SHP77 treated with DMSO at 0.1 percent for 48 hours (cell line): ENCODE measurements at regions not wholly inside any gene's neighbourhood (a gene's known extent, or its start where the extent isn't known, plus 50 kb on each side); places are given as distances from the start of the nearest gene placed in this dataset.

Experiments used
- DNase-seq: peaks from one replicate; lab custom pipeline; 2025; lab: John Stamatoyannopoulos, UW

GRCh38 chr4:108331905-108332632, 163.3 kb upstream of the LEF1 start:
- DNase-seq: no peak

GRCh38 chr4:108328383-108328732, 159.6 kb upstream of the LEF1 start:
- DNase-seq: no peak

GRCh38 chr4:108327642-108328382, 159.1 kb upstream of the LEF1 start:
- no peak for DNase-seq

DNA sequence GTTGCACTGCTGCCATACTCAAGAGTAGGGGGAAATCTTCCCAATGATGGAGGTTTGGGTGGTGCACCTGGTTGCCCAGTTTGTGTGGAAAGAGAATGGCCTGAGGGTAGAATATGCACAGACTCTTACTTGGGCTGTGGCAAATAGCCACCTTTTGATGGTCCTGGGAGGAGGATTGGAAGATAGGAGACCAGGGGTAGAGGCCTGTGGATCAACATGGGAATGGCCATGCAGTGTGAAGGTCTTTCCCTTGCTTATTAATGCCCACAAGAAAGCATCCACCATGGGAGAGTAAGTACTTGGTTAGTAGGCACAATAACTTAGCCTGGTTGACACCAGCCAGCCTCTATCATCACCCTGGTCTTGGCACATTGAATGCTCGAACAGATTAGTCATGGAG, 156.8 kb upstream of the LEF1 start:
- no peak for DNase-seq

DNA sequence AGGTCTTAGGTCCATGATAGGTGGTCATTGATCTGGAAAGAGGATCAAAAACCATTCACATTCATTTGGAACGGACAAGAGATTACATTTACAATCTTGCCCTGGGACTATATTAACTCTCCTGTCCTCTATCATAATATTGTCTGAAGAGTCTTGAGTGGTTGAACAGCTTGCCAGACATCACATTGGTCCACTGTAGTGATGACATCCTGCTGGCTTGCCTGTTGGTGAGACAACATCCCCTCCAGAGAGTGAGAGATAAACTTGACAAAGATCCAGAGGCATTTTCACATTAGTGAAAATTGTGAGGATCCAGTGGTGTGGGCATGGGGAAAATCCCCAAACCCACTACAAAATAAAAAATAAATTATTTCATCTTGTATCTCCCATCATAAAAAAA, 155.7 kb upstream of the LEF1 start:
- no peak for DNase-seq

DNA sequence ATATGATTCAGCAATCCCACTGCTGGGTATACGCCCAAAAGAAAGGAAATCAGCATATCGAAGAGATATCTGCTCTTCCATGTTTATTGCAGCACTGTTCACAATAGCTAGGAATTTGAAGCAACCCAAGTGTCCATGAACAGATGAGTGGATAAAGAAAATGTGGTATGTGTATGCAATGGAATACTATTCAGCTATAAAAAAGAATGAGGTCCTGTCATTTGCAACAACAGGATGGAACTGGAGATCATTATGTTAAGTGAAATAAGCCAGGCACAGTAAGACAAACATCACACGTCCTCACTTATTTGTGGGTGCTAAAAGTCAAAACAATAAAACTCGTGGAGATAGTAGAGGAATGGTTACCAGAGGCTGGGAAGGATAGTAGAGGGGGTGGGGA, 153.8 kb upstream of the LEF1 start:
- DNase-seq: no peak

DNA sequence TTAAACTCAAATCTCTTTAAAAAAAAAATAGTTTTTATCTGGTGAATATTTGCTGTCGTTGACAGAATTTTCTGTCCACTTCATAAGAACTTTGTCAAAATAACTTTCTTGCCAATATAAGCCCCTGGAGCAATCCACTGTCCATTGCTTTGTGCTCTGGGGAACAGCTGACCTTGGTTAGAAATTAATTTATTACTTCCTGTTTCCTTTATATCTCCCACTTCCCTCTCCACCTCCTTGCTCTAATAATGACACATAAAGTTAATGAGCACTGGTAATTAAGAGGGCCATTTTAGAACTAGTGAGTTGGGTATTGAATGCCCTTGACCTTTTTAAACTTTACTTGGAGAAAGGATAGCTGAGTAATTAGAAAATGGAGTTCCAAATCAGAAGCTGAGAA, 151.3 kb upstream of the LEF1 start:
- no peak for DNase-seq

- no peak for DNase-seq
Measured at GRCh38 chr4:108317377-108317776, 148.6 kb upstream of the LEF1 start.

DNA sequence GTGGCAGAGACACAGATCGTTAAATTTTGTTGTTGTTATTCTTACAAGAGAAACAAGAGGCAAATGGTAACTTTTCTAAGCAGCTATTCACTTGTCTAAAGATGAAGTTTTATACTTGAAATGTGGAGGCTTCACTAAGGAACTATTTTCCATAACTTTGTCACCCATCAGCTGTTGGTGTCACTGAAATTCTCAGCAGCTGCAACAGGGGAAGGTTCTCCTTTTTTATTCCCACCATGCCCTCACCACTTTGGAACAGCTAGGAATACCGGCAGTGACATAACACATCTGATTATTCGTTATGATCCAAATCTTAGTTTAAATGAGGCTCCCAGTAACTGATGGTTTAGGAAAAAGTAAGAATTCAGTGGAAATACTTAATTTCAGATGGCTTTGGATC, 147.0 kb upstream of the LEF1 start:
- DNase-seq: no peak

DNA sequence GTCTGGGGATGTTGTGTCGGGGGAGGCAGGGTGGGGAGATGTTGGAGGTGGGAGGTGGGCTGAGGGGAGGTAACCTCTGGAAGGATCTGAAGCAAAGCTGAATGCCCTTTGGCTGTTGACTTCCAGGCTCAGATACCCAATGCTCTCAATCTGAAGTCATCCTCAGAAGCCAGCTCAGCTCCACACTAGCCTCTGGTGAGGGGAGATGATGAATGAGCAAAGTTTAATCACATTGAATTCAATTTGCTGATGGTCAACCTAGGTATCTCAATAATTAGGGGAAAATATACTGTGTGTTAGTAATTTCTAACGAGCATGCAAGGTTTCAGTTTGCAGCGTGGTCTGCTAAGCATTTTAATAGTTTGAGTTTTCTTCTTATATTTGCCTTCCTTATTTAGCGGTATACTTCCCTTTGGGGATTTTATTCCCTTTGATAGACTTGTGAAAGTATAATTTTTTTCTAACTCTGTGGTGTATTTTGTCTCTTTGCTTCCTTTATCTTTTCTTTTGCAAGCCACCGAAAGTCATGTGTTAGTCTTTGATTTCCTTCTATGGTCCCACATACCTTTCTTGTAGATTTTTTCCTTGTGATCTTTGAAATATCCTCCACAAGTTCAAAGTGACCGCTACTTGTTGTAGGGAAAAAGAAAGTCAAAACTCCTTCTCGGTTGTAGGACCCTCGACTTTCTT, 146.3 kb upstream of the LEF1 start:
- DNase-seq: no peak

- no peak for DNase-seq
Measured at GRCh38 chr4:108313546-108314339, 145.0 kb upstream of the LEF1 start.

DNA sequence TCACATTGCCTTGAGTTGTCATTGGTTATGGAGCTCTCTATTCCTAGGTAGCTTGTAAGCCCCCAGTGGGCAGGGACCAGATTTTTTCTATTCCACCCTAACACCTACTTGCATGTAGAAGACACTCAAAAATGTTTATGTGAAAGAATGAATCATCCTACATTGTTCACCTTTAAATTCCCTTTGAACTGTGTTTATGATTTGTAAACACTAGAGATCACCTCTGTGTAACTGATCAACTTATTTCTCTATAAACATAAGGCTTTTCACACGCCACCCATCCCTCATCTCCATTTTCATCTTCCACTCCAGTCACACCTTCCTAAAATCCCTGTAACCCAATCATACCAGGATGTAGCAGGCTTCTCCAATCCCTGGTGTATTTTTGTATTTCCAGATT, 142.6 kb upstream of the LEF1 start:
- DNase-seq: no peak

DNA sequence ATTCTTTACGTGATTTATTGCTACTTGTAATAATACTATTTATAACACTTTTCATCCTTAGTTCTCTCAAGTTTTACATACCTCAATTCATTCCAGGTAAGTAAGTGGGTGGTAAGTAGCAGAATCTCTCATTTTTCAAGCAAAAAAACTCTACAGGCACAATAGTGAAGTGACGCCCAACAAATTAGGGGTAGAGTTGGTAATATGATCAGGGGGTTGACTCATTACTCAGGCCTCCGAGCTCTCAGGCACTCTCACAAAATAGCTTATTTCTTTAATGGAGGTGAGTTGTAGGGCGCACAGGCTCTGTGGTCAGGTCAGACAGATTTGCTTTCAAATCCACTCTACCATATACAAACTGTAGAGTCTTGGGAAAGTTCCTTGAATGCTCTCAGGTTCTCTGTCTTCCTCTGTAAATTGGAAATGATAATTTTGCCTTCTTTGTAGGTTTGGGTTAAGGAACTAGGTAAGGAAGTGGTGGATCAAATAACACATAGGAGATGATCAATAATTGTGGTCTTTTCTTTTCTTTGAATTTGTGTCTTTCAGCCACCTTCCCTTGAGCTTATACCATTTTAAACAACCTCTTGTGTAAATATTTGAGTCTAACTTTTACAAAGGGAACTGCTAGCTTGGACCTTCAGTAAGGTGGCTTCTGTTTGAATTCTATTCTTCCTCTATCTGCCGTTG, 134.9 kb upstream of the LEF1 start:
- DNase-seq: no peak

DNA sequence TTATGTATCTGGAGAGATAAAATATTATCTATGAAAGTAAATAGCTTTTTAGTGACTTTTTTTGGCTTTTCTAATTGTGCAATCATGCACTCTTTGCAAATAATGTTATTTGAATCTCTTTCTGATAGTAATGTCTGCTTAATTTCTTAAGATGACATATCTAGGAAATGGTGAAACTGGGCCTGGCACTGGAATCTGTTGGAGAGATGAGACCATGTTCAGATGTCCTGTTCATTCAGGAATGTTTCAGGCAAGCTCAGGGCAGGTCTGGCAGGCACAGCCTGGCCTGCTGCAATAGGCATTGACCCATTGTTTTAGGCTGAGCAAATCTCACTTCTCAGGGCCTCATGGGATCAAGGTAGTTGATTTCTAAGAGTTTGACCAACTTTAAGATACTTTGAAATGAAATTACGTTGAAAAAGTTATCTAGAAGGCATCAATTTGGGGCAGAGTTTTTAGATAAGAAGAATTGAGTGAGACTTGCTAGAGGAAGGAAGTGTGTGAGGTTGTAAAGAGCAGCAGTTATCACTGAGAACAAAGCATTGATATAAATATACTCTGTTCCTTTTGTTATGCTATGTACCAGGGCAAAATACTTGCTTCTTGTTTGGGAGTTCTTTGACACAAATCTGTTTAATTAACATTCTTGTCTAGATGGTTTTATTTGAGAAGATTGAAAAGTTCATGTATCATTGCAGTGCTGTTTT, 133.0 kb upstream of the LEF1 start:
- DNase-seq: no peak

- DNase-seq: no peak
Measured at GRCh38 chr4:108297605-108298004, 128.9 kb upstream of the LEF1 start.

- no peak for DNase-seq
Measured at GRCh38 chr4:108292229-108292628, 123.5 kb upstream of the LEF1 start.

DNA sequence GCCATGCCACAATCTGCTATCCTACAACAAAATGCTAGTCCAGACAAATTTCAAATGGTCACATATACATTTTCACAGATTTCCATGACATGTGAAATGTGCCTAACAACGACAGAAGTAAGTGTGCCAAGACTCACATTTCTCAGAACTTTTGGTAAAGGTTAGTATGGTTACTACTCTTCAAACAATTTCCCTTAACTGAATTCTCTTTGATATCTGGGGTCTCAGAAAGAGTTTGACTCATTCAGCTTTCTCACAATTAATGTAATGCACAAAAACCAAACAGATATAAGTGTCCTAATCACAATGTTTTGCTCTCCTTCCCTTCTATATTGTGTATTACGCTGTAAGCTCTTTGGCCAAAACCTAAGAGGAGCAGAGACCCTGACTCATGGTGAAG, 122.4 kb upstream of the LEF1 start:
- DNase-seq: no peak

GRCh38 chr4:108287834-108288413, 119.2 kb upstream of the LEF1 start:
- DNase-seq: no peak

- DNase-seq: no peak
Measured at GRCh38 chr4:108280072-108280471, 111.3 kb upstream of the LEF1 start.

DNA sequence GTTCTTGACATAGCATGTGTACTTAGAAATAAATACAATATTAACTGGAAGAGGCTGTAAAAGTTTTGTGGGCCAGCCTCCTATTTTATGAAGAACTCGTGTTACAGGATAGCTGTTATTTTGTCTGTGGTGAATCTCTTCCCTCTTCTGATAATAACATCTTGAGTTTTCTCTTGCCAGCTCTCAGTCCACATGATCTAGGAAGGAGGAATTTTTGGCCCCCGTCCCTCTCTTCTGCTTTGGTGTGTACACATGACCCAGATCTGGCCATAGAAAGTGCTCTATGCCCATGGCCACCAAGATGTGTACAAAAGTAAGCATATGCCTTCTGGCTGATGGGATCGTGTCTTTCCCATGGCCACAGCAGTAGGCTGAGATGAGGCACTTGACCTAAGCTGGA, 108.0 kb upstream of the LEF1 start:
- no peak for DNase-seq

- no peak for DNase-seq
Measured at GRCh38 chr4:108272986-108273385, 104.3 kb upstream of the LEF1 start.
